IMR-90 (cell line): ENCODE measurements at regions not wholly inside any gene's neighbourhood (a gene's known extent, or its start where the extent isn't known, plus 50 kb on each side); places are given as distances from the start of the nearest gene placed in this dataset.

Experiments
- ATAC-seq: fragments of 200-7000 bp; cut with Tn5 transposase; 2 replicates; pipeline ENCODE4 v1.9.1; 2020; ENCODE audit warnings: low read depth, mild to moderate bottlenecking, moderate library complexity
- BruUV-seq: library from RNA; stranded (reverse); fragments of 400-500 nt; replicated peaks from 2 replicates; lab custom pipeline; 2021; lab: Mats Ljungman, UMichigan
- CTCF ChIA-PET: fragments of 300-600 bp; formaldehyde crosslinking; extraction: SDS; loops from one replicate; lab custom pipeline; 2021; ENCODE audit warnings: antibody characterized with exemption; lab: Yijun Ruan, JAX
- POLR2A ChIA-PET: fragments of 300-600 bp; sonication (Branson Sonifier 250); formaldehyde crosslinking; loops from one replicate; lab custom pipeline; 2022; ENCODE audit warnings: antibody characterized with exemption; ENCODE audit not compliant: unreplicated experiment; lab: Charles Lee
- DNase-seq: peaks from one replicate; pipeline ENCODE4 v3.0.0; 2013
- H2AFZ ChIP-seq: replicated peaks from 2 replicates; pipeline ENCODE3; 2013; ENCODE audit warnings: low read length, mild to moderate bottlenecking; ENCODE audit not compliant: poor library complexity
- H2AK5ac ChIP-seq: 2 replicates; pipeline ENCODE4 v1.6.1; 2013; ENCODE audit warnings: low read depth, low read length, inconsistent platforms
- H2AK9ac ChIP-seq: replicated peaks from 2 replicates; pipeline ENCODE3; 2013; ENCODE audit warnings: mild to moderate bottlenecking, low read depth, low read length, moderate library complexity; ENCODE audit not compliant: poor library complexity
- H2BK120ac ChIP-seq: 2 replicates; pipeline ENCODE4 v1.6.1; 2013; ENCODE audit warnings: low read depth, low read length, inconsistent platforms
- H2BK15ac ChIP-seq: 3 replicates; pipeline ENCODE4 v1.6.1; 2013; ENCODE audit warnings: low read depth, low read length, inconsistent platforms
- H2BK20ac ChIP-seq: 2 replicates; pipeline ENCODE4 v1.6.1; 2013; ENCODE audit warnings: low read depth, mild to moderate bottlenecking, inconsistent platforms, low read length, moderate library complexity
- H2BK5ac ChIP-seq: 2 replicates; pipeline ENCODE4 v1.6.1; 2013; ENCODE audit warnings: mild to moderate bottlenecking, low read depth, low read length, inconsistent platforms; ENCODE audit not compliant: poor library complexity, severe bottlenecking
- H3K14ac ChIP-seq: replicated peaks from 2 replicates; pipeline ENCODE4 v1.6.1; 2013; ENCODE audit warnings: low read depth, low read length, inconsistent platforms
- H3K18ac ChIP-seq: 2 replicates; pipeline ENCODE4 v1.6.1; 2013; ENCODE audit warnings: low read depth, low read length, control low read depth
- H3K23ac ChIP-seq: 2 replicates; pipeline ENCODE4 v1.6.1; 2013; ENCODE audit warnings: low read depth, low read length, inconsistent platforms
- H3K27ac ChIP-seq: 2 replicates; pipeline ENCODE4 v1.5.1; 2013; ENCODE audit warnings: mild to moderate bottlenecking, control low read depth, low read length; ENCODE audit not compliant: insufficient read depth
- H3K27me3 ChIP-seq: 2 replicates; pipeline ENCODE4 v1.6.1; 2013; ENCODE audit warnings: low read length; ENCODE audit not compliant: control insufficient read depth, insufficient read depth
- H3K36me3 ChIP-seq: 2 replicates; pipeline ENCODE4 v1.6.1; 2013; ENCODE audit warnings: low read length, mixed read lengths; ENCODE audit not compliant: control insufficient read depth, insufficient read depth
- H3K4ac ChIP-seq: 2 replicates; pipeline ENCODE4 v1.6.1; 2013; ENCODE audit warnings: low read depth, low read length, inconsistent platforms
- H3K4me1 ChIP-seq: 2 replicates; pipeline ENCODE4 v1.6.1; 2013; ENCODE audit warnings: low read length, mixed read lengths; ENCODE audit not compliant: control insufficient read depth, insufficient read depth
- H3K4me2 ChIP-seq: 2 replicates; pipeline ENCODE4 v1.6.1; 2013; ENCODE audit warnings: low read depth, mild to moderate bottlenecking, control low read depth, low read length, moderate library complexity
- H3K4me3 ChIP-seq: 2 replicates; pipeline ENCODE4 v1.5.1; 2013; ENCODE audit warnings: low read depth, mild to moderate bottlenecking, control low read depth, low read length, moderate library complexity; ENCODE audit not compliant: insufficient read depth
- H3K56ac ChIP-seq: 2 replicates; pipeline ENCODE4 v1.6.1; 2013; ENCODE audit warnings: low read length, inconsistent platforms; ENCODE audit not compliant: insufficient read depth; ENCODE audit errors: extremely low read depth
- H3K79me1 ChIP-seq, 2 experiments: 2 replicates each; pipeline ENCODE4 v1.6.1; 2013; ENCODE audit warnings: low read length in 2 of 2, inconsistent platforms in 1 of 2, low read depth in 1 of 2
- H3K9ac ChIP-seq: 2 replicates; pipeline ENCODE4 v1.6.1; 2013; ENCODE audit warnings: low read depth, low read length, control low read depth
- H3K9me1 ChIP-seq: 2 replicates; pipeline ENCODE4 v1.6.1; 2013; ENCODE audit warnings: low read length, inconsistent platforms; ENCODE audit not compliant: insufficient read depth
- H3K9me3 ChIP-seq: 2 replicates; pipeline ENCODE4 v1.6.1; 2013; ENCODE audit warnings: low read length; ENCODE audit not compliant: control insufficient read depth, insufficient read depth
- H4K20me1 ChIP-seq: 2 replicates; pipeline ENCODE4 v1.6.1; 2013; ENCODE audit warnings: low read length, inconsistent platforms; ENCODE audit not compliant: insufficient read depth
- H4K5ac ChIP-seq: 2 replicates; pipeline ENCODE4 v1.6.1; 2013; ENCODE audit warnings: mild to moderate bottlenecking, low read depth, low read length, control low read depth
- H4K8ac ChIP-seq, 2 experiments: 2 replicates each; pipeline ENCODE4 v1.6.1; 2013; ENCODE audit warnings: low read depth in 2 of 2, low read length in 2 of 2, control low read depth in 1 of 2, inconsistent platforms in 1 of 2
- H4K91ac ChIP-seq: 2 replicates; pipeline ENCODE4 v1.6.1; 2013; ENCODE audit warnings: low read depth, low read length, inconsistent platforms; ENCODE audit not compliant: insufficient read depth
- BHLHE40 ChIP-seq: fragments of 150-350 bp; IDR thresholded peaks from 2 replicates; pipeline ENCODE4 v1.6.1; 2016; ENCODE audit warnings: mild to moderate bottlenecking, low read depth, low read length
- CEBPB ChIP-seq: IDR thresholded peaks from 2 replicates; pipeline ENCODE4 v1.6.1; 2012; ENCODE audit warnings: low read depth, low read length, improper control_type of control experiment
- CHD1 ChIP-seq: IDR thresholded peaks from 2 replicates; pipeline ENCODE4 v1.6.1; 2012; ENCODE audit warnings: low read depth, low read length, improper control_type of control experiment
- FOS ChIP-seq: fragments of 150-350 bp; IDR thresholded peaks from 2 replicates; pipeline ENCODE4 v1.6.1; 2016; ENCODE audit warnings: low read depth, low read length
- MAZ ChIP-seq: IDR thresholded peaks from 2 replicates; pipeline ENCODE4 v1.6.1; 2012; ENCODE audit warnings: low read depth, mild to moderate bottlenecking, low read length, improper control_type of control experiment, moderate library complexity, borderline replicate concordance
- RCOR1 ChIP-seq: IDR thresholded peaks from 2 replicates; pipeline ENCODE4 v1.6.1; 2012; ENCODE audit warnings: mild to moderate bottlenecking, low read length, improper control_type of control experiment; ENCODE audit not compliant: insufficient replicate concordance
- USF2 ChIP-seq: fragments of 150-350 bp; IDR thresholded peaks from 2 replicates; pipeline ENCODE4 v1.6.1; 2017; ENCODE audit warnings: mild to moderate bottlenecking, antibody characterized with exemption, low read length, low read depth
- dilution Hi-C: fragments of 300-500 bp; cut with HindIII; formaldehyde crosslinking; loops from one replicate; pipeline ENCODE4 v1.14.3; 2018; ENCODE audit warnings: low sequenced_read_pairs; ENCODE audit not compliant: unreplicated experiment
- in situ Hi-C: fragments of 300-500 bp; cut with MboI; formaldehyde crosslinking; loops from 3 replicates; pipeline ENCODE4 v1.14.3; 2019; ENCODE audit warnings: low sequenced_read_pairs, inconsistent platforms, mixed read lengths
- intact Hi-C: fragments of 100-400 bp; cut with micrococcal nuclease; formaldehyde crosslinking; loops from 2 replicates; pipeline ENCODE4 v1.10.0; 2022
- TF ChIP-seq, protein P1 (sequence below): conservative IDR thresholded peaks from 2 replicates; pipeline ENCODE4 v1.5.1; 2012; ENCODE audit warnings: mild to moderate bottlenecking, low read depth, low read length, improper control_type of control experiment

DNA sequence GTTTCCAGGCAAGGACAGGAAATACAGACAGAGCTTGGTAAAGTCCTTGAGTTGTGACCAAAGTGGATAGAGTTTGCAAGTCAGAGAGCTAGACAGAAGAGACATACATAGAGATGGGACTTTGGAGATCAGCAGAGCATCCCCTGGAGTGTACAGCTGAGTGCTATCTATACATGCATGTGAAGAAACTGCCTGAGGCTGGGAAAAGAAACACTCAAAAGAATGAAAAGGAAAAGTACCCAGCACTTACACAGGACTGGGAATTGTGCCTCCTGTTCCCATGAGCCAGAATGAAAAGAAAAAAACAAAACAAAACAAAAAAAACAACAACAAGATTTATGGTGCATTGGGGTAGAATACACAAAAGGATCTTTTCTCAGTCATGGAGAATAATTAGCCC, 606.4 kb downstream of the ZNF608 start:
- Histone ChIP-seq H3K9me3 (no peaks in the 10 kb centered on the region), H4K20me1 (no peaks in the 10 kb centered on the region), H3K4me1 (no peaks in the 10 kb centered on the region), H2BK5ac (no peak overlapping the region), H3K4me2 (no peak overlapping the region), H4K91ac (no peak overlapping the region), H3K36me3 (no peaks in the 10 kb centered on the region), H3K14ac (no peak overlapping the region), H2AK5ac (no peak overlapping the region), H3K9me1 (no peaks in the 10 kb centered on the region), H3K79me1 (no peaks in the 10 kb centered on the region), H3K27me3 (no peaks in the 10 kb centered on the region), H3K56ac (no peak overlapping the region), H2BK120ac (no peak overlapping the region), H3K18ac (no peak overlapping the region), H3K23ac (no peak overlapping the region), H3K4ac (no peak overlapping the region), H3K4me3 (no peak overlapping the region), H2AK9ac (no peak overlapping the region), H3K27ac (no peak overlapping the region), H2BK15ac (no peak overlapping the region), H3K9ac (no peak overlapping the region), H2AFZ (no peak overlapping the region), H4K8ac (no peak overlapping the region), H4K5ac (no peak overlapping the region), H2BK20ac (no peak overlapping the region)
- BruUV-seq = no TSS peak
- in situ Hi-C loops = no loop called here
- ChIA-PET POLR2A (no interaction called here), CTCF (no interaction called here)
- DNase-seq (no peak), ATAC-seq (no peak)
- dilution Hi-C loops = no loop called here
- intact Hi-C loops = no loop called here
- no peak for TF ChIP-seq FOS
- TF ChIP-seq, protein P1, sequence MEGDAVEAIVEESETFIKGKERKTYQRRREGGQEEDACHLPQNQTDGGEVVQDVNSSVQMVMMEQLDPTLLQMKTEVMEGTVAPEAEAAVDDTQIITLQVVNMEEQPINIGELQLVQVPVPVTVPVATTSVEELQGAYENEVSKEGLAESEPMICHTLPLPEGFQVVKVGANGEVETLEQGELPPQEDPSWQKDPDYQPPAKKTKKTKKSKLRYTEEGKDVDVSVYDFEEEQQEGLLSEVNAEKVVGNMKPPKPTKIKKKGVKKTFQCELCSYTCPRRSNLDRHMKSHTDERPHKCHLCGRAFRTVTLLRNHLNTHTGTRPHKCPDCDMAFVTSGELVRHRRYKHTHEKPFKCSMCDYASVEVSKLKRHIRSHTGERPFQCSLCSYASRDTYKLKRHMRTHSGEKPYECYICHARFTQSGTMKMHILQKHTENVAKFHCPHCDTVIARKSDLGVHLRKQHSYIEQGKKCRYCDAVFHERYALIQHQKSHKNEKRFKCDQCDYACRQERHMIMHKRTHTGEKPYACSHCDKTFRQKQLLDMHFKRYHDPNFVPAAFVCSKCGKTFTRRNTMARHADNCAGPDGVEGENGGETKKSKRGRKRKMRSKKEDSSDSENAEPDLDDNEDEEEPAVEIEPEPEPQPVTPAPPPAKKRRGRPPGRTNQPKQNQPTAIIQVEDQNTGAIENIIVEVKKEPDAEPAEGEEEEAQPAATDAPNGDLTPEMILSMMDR = no peak
- no peak for TF ChIP-seq USF2
- no peak for TF ChIP-seq CHD1
- no peak for TF ChIP-seq CEBPB
- TF ChIP-seq MAZ = no peak
- TF ChIP-seq BHLHE40 = no peak
- TF ChIP-seq RCOR1 = no peak
